ENCODE measurements at regions not wholly inside any gene's neighbourhood (a gene's known extent, or its start where the extent isn't known, plus 50 kb on each side); places are given as distances from the start of the nearest gene placed in this dataset.

- no peak for TF ChIP-seq EP300 (IDR thresholded peaks at IDR 0.05)
- no peak for TF ChIP-seq CTCF (IDR thresholded peaks at IDR 0.05)
- TF ChIP-seq POLR2AphosphoS5 (IDR thresholded peaks at IDR 0.05), result no peak
Measured at GRCh38 chr5:86376214-86376613, 241.5 kb upstream of the COX7C start.

Measured in stomach (tissue), 4 donors.